GM04503 (cell line): ENCODE measurements at regions not wholly inside any gene's neighbourhood (a gene's known extent, or its start where the extent isn't known, plus 50 kb on each side); places are given as distances from the start of the nearest gene placed in this dataset.

Experiments used
- DNase-seq: peaks from one replicate; pipeline ENCODE4 v3.0.0-alpha.2; 2012; ENCODE audit warnings: low read depth

GRCh38 chr16:86018487-86018886 lies 119.5 kb downstream of the IRF8 start:
- DNase-seq: no peak

- no peak for DNase-seq
These were observed 120.0 kb downstream of the IRF8 start for GRCh38 chr16:86018941-86019340.

- DNase-seq: no peak
These were observed 120.6 kb downstream of the IRF8 start for GRCh38 chr16:86019446-86020047.

GRCh38 chr16:86020971-86021370 lies 122.0 kb downstream of the IRF8 start:
- DNase-seq: no peak

GRCh38 chr16:86022381-86022960 lies 123.5 kb downstream of the IRF8 start:
- no peak for DNase-seq

- DNase-seq: no peak
These were observed 125.2 kb downstream of the IRF8 start for GRCh38 chr16:86024210-86024609.

- DNase-seq: no peak
These were observed 126.7 kb downstream of the IRF8 start for GRCh38 chr16:86025706-86026105.

GRCh38 chr16:86026171-86026910 lies 127.4 kb downstream of the IRF8 start:
- no peak for DNase-seq

- DNase-seq: no peak
These were observed 128.0 kb downstream of the IRF8 start for GRCh38 chr16:86026916-86027315.

GRCh38 chr16:86027373-86028126 lies 128.6 kb downstream of the IRF8 start:
- DNase-seq: no peak

GRCh38 chr16:86029131-86029741 lies 130.3 kb downstream of the IRF8 start:
- DNase-seq: no peak

- DNase-seq: no peak
These were observed 131.2 kb downstream of the IRF8 start for GRCh38 chr16:86030116-86030515.

GRCh38 chr16:86031141-86031678 lies 132.2 kb downstream of the IRF8 start:
- no peak for DNase-seq

GRCh38 chr16:86033016-86033474 lies 134.1 kb downstream of the IRF8 start:
- DNase-seq: no peak

- DNase-seq: no peak
These were observed 135.0 kb downstream of the IRF8 start for GRCh38 chr16:86033971-86034370.

- DNase-seq: no peak
These were observed 135.5 kb downstream of the IRF8 start for GRCh38 chr16:86034421-86034919.

GRCh38 chr16:86035906-86036305 lies 136.9 kb downstream of the IRF8 start:
- DNase-seq: no peak

GRCh38 chr16:86037999-86038925 lies 139.3 kb downstream of the IRF8 start:
- no peak for DNase-seq

- no peak for DNase-seq
These were observed 140.0 kb downstream of the IRF8 start for GRCh38 chr16:86038926-86039310.

- no peak for DNase-seq
These were observed 140.6 kb downstream of the IRF8 start for GRCh38 chr16:86039606-86040005.

GRCh38 chr16:86040496-86040895 lies 141.5 kb downstream of the IRF8 start:
- no peak for DNase-seq
